Testis (tissue), 2 donors: ENCODE measurements at regions not wholly inside any gene's neighbourhood (a gene's known extent, or its start where the extent isn't known, plus 50 kb on each side); places are given as distances from the start of the nearest gene placed in this dataset.

ENCODE experiments used
- POLR2A ChIP-seq: fragments of 450-650 bp; IDR thresholded peaks from one replicate; pipeline ENCODE4 v1.6.1; 2017; ENCODE audit warnings: antibody characterized with exemption, mild to moderate bottlenecking, moderate library complexity
- TF ChIP-seq, protein P1 (sequence below), 3 experiments: fragments of 450-650 bp in 2 of 3; fragments of 200-600 bp in 1 of 3; sonication (generic) in 1 of 3; IDR thresholded peaks; one replicate each; pipeline ENCODE4 v1.5.1; 2016 to 2019; ENCODE audit warnings: antibody characterized with exemption in 3 of 3, mild to moderate bottlenecking in 2 of 3, moderate library complexity in 1 of 3

DNA sequence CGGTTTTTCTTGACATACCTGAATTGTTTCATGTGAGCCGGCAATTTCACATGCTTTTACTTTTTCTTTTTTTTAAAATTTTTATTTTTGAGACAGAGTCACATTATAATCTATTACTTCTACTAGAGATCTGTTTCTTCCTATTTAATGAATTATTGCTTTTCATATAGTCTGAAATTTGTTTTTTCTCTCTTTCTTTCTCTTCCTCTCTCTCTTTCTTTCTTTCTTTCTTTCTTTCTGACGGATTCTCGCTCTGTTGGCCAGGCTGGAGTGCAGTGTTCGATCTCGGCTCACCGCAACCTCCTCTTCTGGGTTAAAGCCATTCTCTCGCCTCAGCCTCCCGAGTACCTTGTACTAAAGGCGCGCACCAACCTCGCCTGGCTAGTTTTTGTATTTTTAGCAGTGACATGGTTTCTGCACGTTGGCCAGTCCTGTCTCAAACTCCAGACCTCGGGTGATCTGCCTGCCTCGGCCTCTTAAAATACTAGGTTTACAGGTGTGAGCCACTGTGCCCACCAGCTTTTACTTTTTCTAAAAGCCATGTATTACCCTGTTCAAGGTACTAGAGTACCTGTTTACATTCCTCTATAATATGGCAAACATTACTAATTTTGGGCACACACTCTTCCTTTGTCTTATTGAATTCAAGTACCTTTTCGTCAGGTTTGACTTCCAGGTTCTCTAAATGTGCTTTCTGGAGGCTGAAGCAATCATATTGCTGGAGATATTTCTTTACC lies 86.5 kb upstream of the RHOU start:
- TF ChIP-seq, protein P1, sequence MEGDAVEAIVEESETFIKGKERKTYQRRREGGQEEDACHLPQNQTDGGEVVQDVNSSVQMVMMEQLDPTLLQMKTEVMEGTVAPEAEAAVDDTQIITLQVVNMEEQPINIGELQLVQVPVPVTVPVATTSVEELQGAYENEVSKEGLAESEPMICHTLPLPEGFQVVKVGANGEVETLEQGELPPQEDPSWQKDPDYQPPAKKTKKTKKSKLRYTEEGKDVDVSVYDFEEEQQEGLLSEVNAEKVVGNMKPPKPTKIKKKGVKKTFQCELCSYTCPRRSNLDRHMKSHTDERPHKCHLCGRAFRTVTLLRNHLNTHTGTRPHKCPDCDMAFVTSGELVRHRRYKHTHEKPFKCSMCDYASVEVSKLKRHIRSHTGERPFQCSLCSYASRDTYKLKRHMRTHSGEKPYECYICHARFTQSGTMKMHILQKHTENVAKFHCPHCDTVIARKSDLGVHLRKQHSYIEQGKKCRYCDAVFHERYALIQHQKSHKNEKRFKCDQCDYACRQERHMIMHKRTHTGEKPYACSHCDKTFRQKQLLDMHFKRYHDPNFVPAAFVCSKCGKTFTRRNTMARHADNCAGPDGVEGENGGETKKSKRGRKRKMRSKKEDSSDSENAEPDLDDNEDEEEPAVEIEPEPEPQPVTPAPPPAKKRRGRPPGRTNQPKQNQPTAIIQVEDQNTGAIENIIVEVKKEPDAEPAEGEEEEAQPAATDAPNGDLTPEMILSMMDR (IDR thresholded peaks at IDR 0.05): no peak
- no peak for TF ChIP-seq POLR2A
